Skin of body (tissue), 1 donor: ENCODE measurements at regions not wholly inside any gene's neighbourhood (a gene's known extent, or its start where the extent isn't known, plus 50 kb on each side); places are given as distances from the start of the nearest gene placed in this dataset.

ENCODE experiments used
- DNase-seq: peaks from one replicate; lab custom pipeline; 2025; lab: John Stamatoyannopoulos, UW

DNA sequence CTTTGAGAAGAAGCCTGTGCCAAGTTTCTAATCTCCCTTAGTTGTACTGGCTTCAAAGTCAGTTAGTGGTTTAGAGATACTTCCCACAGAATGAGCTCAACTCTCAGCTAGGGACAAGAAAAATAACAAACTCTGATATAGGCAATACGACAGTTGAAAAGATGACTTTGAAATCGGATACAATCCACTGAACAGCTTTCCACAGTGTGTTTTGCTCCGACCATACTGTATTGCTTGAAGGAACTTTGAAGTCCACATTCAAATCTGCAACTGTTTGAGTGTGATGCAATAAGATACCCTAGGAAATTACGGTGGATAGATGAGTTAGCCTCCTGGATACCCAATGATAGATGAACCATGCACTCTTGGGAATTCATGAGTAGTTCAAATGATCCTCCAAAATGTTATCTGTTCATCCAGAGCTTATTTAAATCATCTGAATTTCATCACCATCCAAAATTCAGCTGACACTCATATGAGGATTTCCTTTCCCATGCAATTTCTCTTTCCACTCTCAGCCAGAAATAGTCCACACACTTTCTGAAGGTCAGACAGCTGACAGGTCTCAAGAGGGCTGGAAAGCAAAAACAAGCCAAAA, 443.8 kb downstream of the HAO1 start:
- peak; percentile 67 for DNase-seq

DNA sequence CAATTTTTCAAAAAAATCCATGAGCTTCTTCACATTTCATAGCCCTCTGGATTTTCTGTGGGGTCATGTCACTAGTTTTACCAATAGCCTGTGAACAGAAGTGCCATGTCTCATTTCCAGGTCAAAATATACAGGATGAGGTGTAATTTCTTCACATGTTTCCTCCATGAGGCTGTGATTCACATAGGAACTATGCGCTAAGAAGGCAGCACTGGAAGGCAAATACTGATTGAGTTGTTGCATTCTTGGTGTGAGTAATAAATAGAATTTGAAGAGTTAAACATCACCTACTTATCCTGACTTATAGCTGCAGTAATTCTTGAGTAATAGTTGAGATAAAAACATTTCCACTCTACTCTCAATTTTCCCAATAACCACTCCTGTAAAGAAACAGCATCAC, 442.3 kb downstream of the HAO1 start:
- DNase-seq = no peak

DNA sequence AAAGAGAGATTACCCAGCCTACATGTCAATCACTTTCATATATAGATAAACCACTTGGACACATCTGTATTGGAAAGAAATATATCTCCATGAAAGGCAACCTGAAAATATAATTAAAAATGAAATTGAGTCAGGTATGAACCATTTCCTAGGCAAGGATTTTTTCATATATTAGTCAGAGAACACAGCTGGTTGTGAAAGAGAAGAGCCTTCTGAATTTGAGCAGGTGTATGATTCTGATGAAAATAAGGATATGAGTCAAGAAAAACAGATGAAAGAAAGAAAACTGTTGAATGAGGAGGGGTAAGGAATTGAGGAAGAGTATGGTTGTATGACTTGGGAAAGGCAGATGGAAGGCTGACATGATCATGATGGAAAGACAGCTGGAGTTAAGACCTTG, 441.1 kb downstream of the HAO1 start:
- DNase-seq = no peak

DNA sequence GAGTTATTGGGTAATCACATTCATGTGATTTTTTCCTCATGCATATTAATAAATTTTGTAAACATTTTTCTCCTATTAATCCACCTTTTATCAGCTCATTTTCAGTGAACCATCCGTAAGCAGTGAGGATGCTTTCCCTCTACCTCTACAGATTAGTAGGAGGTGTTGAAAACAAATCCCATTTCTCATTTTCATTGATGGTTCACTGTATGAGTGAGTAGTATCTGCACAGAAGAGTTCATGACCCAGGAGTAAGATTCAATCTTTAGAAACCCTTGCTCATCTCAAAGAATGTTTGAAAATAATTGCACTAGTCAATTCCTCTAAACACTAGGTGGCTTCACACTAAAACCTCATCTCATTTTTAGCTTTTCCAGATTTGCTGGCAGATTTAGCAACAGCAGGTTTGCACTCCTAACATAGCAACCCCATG, 440.0 kb downstream of the HAO1 start:
- DNase-seq = no peak

DNA sequence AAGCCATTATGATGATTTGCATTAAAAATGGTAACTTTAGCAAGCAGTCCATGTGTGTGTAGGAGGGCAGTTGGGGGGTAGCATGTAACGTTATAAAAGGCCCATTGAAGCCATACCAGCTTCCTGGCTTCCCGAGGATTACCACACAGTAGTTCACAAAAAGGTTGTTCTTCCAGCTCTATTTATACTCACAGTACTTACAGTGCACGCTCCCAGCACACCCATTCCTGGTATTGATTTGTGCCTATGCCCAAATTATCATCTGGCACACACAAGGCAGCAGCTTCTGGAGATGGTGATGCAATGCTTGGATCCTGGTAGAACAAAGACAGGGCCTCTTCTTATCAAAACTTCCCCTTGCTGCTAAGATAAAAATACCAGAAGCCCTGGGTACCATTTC, 436.8 kb downstream of the HAO1 start:
- DNase-seq = peak; percentile 15

DNA sequence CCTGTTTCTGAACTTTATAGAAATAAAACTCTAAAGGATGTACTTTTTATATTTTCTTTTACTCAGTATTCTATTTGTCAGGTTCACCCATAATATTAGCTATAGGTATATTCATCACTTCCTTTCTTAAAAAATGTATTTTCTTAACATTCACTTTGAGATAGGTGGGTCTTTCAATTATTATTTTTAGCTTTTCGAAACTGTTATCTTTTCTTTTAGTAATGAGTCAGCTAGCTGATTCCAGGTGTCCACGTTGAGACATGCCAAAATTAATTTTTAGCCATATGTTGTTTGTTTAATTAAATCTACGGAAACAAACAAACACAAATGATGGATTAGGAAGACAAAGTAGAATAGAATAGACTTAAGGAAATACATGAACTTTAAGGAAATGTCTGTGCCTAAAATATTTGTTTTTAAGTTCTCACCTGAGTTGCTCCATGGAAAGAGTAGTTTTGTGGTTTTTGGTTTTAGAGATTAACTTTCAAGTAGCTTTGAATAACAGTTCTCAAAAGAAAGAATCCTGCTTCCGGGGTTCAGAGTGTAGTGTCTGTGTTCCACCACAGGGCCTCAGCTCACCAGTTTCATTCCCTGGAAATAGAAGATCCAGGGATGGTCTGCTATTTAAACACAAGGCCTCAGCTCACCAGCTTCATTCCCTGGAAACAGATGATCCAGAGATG, 435.0 kb downstream of the HAO1 start:
- no peak for DNase-seq

DNA sequence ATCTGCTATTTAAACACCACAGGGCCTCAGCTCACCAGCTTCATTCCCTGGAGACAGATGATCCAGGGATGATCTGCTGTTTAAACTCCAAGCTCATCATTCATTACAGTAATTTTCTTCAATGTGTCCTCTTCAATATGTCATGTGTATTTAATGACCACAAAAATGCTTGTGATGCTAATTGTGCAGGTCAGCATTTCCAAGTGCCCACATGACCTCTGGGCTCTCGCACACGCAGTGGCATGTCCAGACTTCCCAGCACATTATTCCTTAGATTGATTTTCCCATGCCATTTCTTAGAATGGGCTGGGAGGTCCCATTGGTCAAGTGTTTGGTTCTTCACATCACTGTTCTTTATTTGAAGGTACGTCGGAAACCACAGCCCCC, 434.4 kb downstream of the HAO1 start:
- no peak for DNase-seq

DNA sequence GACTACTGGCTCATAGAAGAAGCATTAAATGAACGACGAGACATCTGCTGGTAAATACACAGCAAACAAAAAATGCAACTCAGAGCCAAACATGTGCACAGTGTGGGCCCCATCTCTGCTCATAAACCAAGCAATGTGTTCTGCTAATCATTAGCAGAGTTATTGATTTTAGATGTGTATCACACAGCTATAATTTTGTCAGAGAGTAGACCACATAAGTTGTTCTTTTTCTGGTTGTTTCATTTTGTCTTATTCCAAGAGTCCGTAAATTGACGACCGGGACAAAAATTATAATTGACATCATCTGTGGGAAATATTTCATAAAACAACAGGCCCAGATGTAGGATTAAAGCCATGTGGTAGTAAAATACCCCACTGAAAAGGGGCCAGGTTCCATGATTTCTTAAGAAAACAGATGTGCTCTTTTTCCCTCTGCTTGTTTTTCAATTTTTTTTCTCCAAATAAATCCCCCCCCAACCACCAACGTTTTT, 423.6 kb downstream of the HAO1 start:
- peak; percentile 100 for DNase-seq

DNA sequence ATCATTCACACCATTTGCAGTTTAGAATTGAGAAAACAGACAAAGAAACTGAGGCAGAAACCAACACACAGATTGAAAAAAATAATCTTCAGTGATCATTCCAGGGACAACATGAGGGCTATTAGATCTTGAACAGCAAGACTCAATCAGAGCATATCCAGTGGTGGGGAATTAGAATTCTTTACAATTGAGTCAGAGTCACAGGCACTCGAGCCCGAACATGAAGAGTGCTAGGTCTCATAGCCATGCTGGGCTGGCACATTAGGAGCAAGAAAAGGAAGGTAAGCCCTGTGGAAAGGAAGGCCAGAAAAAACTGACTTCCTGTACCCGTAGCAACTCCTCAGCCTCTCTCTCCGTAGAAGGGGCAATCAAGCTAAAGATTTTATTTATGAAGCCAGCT, 419.9 kb downstream of the HAO1 start:
- no peak for DNase-seq

DNA sequence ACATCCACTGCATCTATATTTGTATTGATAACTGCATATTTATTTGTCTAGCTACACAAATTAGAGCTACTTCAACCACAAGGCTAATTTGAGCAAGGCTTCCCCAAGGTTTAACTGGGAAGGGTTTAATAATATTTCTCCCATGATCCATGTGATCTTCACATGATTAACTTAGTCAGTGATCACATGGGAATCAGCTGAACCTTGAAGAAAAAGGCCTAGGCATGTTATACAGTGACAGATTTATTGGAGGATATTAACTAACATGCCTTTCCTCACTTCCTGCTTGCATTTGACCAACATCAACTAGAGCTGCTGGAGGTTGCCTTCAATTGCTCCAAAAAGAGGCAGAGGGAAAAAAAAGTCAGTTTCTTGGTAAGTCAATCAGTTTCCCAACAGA, 417.0 kb downstream of the HAO1 start:
- no peak for DNase-seq

DNA sequence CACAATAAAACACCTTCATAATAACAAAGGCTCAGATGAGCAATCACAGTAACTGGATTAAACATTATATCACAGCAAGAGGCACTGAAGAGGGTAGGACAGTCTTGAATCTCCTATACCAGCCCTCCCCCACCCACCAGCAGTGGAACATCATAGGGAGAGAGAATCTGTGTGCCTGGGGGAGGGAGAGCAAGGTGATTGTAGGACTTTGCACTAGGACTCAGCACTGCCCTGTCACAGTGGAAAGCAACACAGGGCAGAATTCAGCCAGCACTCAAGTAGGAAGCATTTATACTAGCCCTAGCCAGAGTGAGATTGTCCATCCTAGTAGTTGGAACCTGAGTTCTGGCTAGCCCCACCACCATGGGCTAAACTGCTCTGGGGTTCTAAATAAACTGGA, 400.2 kb downstream of the HAO1 start:
- no peak for DNase-seq

DNA sequence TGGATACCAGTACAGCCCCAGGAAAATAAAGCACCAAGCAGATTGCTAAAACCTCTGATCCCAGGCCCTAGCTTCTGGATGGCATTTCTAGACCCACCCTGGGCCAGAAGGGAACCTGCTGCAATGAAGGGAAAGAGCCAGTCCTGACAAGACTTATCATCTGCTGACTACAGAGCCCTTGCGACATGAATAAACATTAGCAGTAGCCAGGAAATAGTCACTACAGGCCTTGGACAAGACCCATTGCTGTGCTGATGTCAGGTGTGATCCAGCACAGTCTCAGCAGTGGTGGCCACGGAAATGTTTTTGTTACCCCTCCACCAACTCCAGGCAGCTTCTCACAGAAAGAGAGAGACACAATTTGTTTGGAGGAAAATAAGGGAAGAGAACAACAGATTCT, 399.3 kb downstream of the HAO1 start:
- no peak for DNase-seq

DNA sequence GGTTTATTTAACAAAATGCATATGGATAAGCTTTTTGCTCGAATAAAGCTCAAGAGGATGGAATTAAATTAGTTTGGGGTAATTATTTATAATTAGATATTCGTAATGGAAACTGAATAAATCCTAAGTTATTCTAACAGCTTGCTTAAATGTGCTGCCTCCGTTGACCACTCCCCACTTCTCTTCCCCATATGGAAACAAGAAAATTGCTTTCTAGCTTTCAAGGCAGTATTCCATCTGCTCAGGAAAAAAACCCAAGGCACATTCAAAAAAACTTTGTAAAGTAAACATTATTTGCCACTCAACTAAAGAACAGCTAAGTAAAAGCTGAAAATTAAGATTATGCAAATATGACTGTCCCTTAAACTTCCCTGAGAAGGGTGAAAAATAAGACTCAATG, 369.2 kb downstream of the HAO1 start:
- DNase-seq = peak; percentile 42

DNA sequence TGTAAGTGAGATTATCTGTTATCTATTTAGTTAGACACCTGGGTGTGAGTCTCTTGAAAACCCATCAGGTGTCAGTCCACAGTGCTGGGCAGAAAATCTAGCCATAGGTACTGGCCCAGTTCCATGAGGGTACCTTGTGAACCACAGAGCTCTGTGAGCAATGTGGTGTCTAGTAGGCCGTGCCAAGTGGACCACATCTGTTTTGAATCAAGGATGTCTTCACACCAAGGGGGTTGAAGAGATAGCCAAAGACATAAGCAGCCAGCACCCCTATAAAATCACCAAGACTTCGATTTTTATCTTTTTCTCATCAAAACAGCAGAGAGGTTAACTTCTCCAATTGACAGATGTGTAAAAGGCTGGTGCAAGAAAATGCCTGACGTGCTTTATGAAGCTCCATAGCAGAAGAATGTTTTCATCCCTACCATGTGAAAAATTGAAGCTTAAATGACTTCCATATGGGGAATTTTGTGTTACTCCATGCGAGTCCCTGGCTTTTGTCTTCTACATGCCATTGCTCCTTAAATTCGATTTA, 368.7 kb downstream of the HAO1 start:
- peak; percentile 46 for DNase-seq

DNA sequence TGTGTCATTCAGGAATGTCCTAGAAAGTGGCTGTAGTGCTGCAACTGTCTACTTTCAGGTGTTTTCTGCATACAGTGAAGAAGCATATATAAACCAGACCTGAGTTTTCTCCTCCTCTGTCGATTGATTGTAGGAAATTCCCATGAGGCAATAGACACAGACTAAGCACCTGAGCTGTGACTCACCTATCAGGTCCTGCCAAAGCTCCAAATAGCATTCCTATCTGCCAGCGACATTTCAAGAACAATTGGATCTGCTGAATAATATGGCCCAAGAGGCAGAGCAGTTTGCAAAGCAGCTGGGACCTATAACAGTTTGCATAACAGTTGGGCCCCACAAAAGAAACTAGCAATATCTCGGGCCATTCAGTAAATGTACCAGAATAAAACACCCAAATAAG, 360.4 kb downstream of the HAO1 start:
- DNase-seq = no peak

DNA sequence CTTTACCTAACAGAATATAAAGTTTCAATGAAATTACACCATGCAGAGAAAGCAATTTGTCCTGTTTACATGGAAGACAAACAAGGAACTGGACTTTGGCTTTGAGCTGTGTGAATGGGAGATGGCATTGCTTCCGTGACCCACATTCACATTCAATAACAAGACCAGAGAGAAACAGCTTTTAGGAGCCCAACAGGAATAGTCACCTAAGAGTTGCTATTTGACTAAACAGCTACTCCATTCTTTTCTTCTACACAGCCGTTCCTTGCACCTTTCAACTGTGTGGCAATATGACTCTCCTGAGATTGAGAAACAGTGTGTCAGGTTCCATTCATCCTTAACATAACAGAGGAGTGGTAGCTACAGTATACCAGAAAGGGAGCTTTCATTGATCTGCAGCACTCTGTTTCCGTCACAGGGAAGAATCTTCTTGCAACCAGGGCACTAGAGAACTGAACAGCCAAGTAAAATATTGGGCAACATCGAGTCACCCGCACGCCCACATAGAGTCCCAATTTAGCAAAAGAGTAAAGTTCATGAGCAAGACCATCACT, 355.1 kb downstream of the HAO1 start:
- no peak for DNase-seq

DNA sequence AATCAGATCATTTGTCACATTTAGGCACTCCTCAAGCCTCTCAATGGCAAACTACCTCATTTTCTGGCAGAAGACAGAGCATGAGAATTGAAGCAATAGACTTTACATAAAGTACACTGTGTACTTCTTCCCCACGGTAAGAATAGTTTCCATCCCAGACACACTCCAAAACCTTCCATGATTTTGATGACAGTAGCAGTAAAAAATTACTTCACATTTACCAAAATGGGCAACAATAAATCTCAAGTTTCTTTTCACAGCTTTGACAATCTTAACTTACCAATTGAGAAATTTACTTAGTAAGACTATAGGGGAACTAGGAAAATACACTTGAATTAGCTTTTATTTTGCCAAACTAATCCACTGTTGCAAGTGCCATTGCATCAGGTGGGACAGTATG, 353.8 kb downstream of the HAO1 start:
- no peak for DNase-seq

DNA sequence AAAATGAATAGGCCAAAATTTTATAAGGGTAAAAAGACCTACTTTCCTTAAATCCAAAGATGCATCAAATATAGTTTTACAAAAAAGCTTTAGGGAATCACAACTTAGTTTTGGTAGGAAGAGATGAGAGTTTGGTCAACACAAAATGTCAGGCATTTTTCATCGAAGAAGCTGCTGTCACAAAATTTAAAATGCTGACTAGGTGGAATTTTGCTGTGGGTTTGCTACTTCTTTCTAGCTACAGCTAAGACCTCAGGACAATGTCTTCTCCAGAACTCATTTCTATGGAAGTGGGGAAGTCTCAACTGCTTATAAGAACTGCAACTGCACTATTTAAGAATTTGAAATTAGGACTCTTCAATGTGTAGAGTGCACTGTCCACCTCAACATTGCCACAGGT, 351.1 kb downstream of the HAO1 start:
- DNase-seq = no peak

DNA sequence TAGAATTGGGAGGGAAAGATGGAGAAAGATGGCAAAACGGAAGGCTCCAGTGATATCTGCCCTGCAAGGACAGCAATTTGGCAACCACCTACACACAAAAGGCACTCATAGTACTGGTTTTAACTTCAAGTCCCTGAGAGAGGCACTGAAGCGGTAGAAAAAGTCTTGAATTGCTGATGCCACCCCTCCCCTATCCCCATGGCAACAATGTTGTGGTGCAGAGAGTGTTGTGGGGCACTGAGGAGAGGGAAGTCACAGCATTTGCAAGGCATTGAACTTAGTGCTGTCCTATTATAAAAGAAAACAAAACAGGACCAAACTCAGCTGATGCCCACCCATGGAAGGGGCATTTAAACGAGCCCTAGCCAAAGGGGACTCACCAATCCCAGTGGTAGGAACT, 343.7 kb downstream of the HAO1 start:
- no peak for DNase-seq

DNA sequence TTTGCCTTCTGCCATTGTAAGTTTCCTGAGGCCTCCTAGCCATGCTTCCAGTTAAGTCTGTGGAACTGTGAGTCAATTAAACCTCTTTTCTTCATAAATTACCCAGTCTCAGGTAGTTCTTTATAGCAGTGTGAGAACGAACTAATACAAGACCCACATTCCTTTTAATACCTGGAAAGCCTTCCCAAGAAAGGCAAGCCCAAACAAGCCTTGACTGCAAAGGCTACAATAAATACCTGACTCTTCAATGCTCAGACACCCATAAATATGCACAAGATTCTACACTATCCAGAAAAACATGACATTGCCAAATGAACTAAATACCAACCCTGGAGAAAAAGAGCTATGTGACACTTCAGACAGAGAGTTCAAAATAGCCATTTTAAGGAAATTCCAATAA, 338.8 kb downstream of the HAO1 start:
- DNase-seq = no peak

DNA sequence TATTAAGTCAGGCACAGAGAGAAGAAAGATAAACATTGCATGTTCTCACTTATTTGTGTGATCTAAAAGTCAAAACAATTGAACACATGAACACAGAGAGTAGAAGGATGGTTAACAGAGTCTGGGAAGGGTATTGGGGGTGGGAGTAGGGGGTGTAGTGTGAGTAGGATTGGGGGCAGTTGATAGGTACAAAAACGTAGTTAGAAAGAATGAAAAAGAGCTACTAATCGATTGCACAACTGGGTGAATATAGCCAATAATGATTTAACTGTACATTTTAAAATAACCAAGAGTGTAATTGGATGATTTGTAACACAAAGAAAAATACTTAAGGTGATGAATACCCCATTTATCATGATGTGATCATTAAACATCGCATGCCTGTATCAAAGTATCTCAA, 333.3 kb downstream of the HAO1 start:
- DNase-seq = no peak

DNA sequence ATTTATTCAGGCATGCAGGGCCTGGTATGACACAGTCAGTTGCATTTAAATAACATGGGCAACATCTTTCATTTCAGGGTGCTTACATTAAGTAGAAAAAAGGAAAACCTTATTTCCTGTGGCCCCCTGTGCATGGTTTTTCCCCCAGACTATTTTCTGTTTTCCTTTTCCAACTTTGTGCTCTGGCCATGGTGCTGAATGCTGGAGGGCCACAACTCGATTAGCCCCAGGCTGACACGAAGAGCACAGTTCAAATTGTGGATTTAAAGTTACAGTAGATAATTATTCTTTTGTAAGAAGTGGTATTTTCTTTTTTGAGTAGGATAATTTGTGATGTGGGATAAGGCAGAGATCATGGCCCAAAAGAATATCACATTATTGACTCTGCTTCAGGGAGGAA, 332.0 kb downstream of the HAO1 start:
- DNase-seq = no peak

DNA sequence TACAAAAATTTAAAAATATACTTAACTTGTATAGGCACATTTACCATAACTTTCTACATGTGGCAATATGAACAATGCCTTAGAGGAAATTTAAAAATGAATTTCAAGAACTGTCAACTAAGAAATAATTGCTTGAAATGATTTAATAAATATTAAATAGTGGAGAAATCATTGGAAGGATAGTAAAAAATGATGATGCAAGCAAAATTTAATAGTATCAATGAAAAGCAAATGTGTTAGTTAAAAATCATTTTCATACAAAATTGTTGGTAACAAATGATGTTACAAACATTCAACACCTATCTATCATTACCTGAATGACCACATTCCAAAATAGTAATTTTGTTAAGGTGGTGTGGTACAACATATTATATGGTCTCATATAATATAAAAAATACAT, 331.0 kb downstream of the HAO1 start:
- no peak for DNase-seq
